SH-SY5Y (cell line): ENCODE measurements at regions not wholly inside any gene's neighbourhood (a gene's known extent, or its start where the extent isn't known, plus 50 kb on each side); places are given as distances from the start of the nearest gene placed in this dataset.

Experiments used
- GATA2 ChIP-seq: IDR thresholded peaks from 2 replicates; pipeline ENCODE4 v1.6.1; 2011; ENCODE audit warnings: mild to moderate bottlenecking, low read depth, low read length
- GATA3 ChIP-seq: IDR thresholded peaks from 2 replicates; pipeline ENCODE4 v1.6.1; 2011; ENCODE audit warnings: low read depth, mild to moderate bottlenecking, low read length, moderate library complexity

GRCh38 chr1:79371802-79372201 is 365.3 kb upstream of the ADGRL4 start:
- TF ChIP-seq GATA3 (no peak), GATA2 (no peak)

GRCh38 chr1:79369091-79369490 is 362.6 kb upstream of the ADGRL4 start:
- TF ChIP-seq GATA2 (no peak), GATA3 (no peak)

- no peak for TF ChIP-seq GATA3
- TF ChIP-seq GATA2, result no peak
Observed at GRCh38 chr1:79364896-79365295, 358.4 kb upstream of the ADGRL4 start.

- no peak for TF ChIP-seq GATA3
- TF ChIP-seq GATA2, result no peak
Observed at GRCh38 chr1:79363430-79363829, 356.9 kb upstream of the ADGRL4 start.

- TF ChIP-seq GATA3 (no peak), GATA2 (no peak)
Observed at GRCh38 chr1:79362470-79362869, 355.9 kb upstream of the ADGRL4 start.

- TF ChIP-seq GATA3, result no peak
Observed at GRCh38 chr1:79355090-79355489, 348.6 kb upstream of the ADGRL4 start.

GRCh38 chr1:79353224-79353623 is 346.7 kb upstream of the ADGRL4 start:
- TF ChIP-seq GATA2 (no peak), GATA3 (no peak)

- TF ChIP-seq GATA3 (no peak), GATA2 (no peak)
Observed at GRCh38 chr1:79326875-79327274, 320.3 kb upstream of the ADGRL4 start.

GRCh38 chr1:79325705-79326104 is 319.2 kb upstream of the ADGRL4 start:
- no peak for TF ChIP-seq GATA2
- TF ChIP-seq GATA3, result no peak

- TF ChIP-seq GATA2, result no peak
- no peak for TF ChIP-seq GATA3
Observed at GRCh38 chr1:79325126-79325525, 318.6 kb upstream of the ADGRL4 start.

- TF ChIP-seq GATA3 (no peak), GATA2 (no peak)
Observed at GRCh38 chr1:79323239-79324025, 316.9 kb upstream of the ADGRL4 start.

- no peak for TF ChIP-seq GATA3
- TF ChIP-seq GATA2, result no peak
Observed at GRCh38 chr1:79322511-79323027, 316.0 kb upstream of the ADGRL4 start.

- no peak for TF ChIP-seq GATA2
- TF ChIP-seq GATA3, result no peak
Observed at GRCh38 chr1:79312438-79312837, 305.9 kb upstream of the ADGRL4 start.

- TF ChIP-seq GATA2 (no peak), GATA3 (no peak)
Observed at GRCh38 chr1:79310609-79311008, 304.1 kb upstream of the ADGRL4 start.

GRCh38 chr1:79304131-79304530 is 297.6 kb upstream of the ADGRL4 start:
- TF ChIP-seq GATA3, result no peak
- no peak for TF ChIP-seq GATA2

GRCh38 chr1:79303040-79303439 is 296.5 kb upstream of the ADGRL4 start:
- TF ChIP-seq GATA2 (no peak), GATA3 (no peak)
